GM18507 (cell line): ENCODE measurements at regions not wholly inside any gene's neighbourhood (a gene's known extent, or its start where the extent isn't known, plus 50 kb on each side); places are given as distances from the start of the nearest gene placed in this dataset.
"Not testable (repeated sequence)": the region's sequence is repeated elsewhere in the genome, so short reads cannot be mapped to it uniquely, and the experiment has no call there.

Experiments used
- DNase-seq: peaks from one replicate; pipeline ENCODE4 v3.0.0; 2011; ENCODE audit warnings: low read depth; ENCODE audit not compliant: insufficient read length; ENCODE audit errors: extremely low spot score
- FAIRE-seq: peaks from 2 replicates; lab custom pipeline; 2011; peaks lifted over from hg19 to GRCh38; lab: Jason Lieb, UNC

- DNase-seq (no peak), FAIRE-seq (peak; percentile 82)
Observed at GRCh38 chr1:81505831-81506230, 294.9 kb upstream of the ADGRL2 start.

DNA sequence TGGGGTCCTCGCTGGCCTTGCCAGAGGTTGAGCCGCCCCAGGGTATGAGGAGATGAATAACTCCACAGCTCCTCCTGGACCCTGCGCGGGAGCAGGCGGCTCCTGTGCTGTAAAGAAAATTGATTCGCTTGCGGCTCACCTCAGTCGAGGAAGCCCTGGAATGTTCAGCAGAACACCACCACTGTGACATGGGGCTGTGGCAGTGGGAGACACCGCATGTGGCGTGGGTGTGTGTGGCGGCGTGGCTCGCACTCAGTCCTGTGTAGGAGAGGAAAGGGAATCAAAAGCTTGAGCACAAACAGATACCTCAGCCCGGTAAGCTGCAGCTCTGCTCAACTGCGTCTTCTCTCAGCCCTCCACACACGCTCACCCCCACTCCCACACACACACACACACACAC is 295.9 kb upstream of the ADGRL2 start:
- not testable (repeated sequence) for FAIRE-seq, DNase-seq

DNA sequence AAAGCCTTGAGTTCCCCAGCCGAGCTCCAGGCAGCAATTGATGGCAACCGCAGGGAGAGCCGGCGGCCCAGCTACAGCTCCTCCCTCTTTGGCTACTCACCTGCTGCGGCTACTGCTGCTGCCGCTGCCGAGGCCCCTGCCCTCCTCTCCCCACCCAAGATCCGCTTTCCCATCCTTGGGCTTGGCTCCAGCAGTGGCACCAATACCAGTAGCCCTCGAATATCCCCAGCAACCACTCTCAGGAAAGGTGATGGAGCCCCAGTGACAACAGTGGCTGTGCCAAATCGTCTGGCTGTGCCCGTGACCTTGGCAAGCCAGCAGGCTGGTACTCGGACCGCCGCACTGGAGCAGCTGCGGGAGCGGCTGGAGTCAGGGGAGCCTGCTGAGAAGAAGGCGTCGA is 298.0 kb upstream of the ADGRL2 start:
- DNase-seq, FAIRE-seq: not testable (repeated sequence)

DNA sequence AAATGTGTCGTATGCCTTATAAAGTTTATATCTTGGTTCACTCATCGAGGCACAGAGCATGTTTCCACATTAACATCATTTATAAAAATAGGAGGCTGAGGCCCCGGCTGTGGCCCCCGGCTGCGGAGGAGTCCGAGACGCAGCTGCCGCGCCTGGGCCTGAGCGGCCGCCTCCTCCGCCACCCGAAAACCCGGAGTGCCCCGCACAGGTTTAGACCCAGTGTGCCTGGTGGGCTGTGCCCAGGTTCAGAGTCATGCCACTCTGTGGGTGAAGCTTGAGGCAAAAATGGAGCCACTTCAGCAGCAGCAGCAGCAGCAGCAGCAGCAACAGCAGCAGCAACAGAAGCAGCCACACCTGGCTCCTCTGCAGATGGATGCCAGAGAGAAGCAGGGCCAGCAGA is 299.2 kb upstream of the ADGRL2 start:
- DNase-seq, FAIRE-seq: not testable (repeated sequence)

- no peak for FAIRE-seq
- no peak for DNase-seq
Observed at GRCh38 chr1:81499487-81499886, 301.2 kb upstream of the ADGRL2 start.

GRCh38 chr1:81498471-81499462 is 302.0 kb upstream of the ADGRL2 start:
- DNase-seq, result no peak
- no peak for FAIRE-seq

DNA sequence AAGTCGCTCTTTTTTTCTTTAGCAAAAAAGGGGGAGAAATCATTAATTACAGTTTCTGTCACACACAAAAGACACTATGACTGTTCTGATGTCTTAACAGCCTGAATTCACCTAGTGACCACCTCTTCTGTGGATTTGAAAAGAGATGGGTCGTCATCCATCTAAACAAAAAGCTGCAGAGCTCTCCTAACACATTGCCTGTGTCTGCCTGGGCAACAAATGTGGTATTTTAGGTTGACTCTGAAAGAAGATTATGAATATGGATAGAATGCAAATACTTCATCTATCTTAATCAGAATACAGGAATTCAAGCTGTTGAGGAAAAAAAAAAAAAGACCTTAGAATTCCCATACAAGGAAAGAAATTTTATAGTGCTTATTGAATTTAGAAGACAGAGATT is 304.4 kb upstream of the ADGRL2 start:
- DNase-seq (no peak), FAIRE-seq (no peak)

GRCh38 chr1:81493102-81493869 is 307.4 kb upstream of the ADGRL2 start:
- FAIRE-seq (no peak), DNase-seq (no peak)

DNA sequence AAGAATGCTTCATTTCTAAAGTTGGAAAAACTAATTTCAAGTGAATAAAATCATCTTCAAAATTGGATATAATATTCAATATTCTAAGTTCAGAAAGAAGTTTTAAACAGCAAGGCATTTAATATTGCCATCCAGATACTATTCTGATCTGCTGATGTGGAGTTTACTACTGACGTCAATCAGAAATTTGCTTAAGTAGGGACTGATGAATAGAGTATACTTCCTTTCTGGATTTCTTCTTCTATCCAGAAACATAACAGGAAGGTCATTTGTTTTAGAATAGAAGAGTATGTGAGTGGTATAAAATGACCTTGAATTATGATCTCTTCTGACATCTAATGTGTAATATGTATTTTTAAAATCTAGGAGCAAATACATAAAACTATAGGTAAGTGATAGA is 308.1 kb upstream of the ADGRL2 start:
- DNase-seq (no peak), FAIRE-seq (no peak)

DNA sequence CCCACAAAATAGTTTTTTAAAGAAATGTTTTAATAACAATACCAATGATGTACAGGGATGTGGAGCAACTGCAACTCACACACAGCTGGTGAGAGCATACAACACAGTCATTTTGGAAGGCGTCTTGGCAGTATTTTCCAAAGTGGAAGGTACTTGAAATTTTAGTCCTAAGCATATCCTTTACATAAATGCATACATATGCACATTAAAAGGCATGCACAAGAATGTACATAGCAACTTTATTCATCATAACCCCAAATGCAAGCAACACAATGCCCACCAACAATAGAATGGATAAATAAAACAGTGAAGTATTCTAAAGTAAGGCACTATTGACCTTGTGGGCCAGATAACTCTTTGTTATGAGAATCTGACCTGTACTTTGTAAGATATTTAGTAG is 310.1 kb upstream of the ADGRL2 start:
- no peak for DNase-seq
- no peak for FAIRE-seq

DNA sequence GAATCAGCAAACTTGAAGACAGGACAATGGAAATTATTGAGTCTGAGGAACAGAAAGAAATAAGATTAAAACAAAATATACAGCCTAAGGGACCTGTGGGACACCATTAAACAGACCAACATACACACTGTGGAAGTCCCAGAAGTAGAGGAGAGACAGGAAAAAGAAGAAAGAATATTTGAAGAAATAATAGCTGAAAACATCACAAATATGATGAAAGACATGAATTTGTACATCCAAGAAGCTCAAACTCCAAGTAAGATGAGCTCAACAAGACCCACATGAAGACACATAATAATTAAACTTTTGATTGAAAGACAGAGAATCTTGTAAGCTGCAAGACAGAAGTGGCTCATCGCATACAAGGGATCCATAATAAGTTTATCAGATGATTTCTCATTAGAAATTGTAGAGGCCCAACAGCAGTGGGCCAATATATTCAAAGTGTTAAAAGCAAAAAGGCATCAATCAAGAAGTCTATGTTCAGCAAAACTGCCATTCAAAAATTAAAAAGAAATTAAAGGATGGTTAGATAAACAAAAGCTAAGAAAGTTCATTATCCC is 311.3 kb upstream of the ADGRL2 start:
- DNase-seq, result no peak
- no peak for FAIRE-seq

GRCh38 chr1:81484284-81484683 is 316.4 kb upstream of the ADGRL2 start:
- FAIRE-seq, result no peak
- no peak for DNase-seq

DNA sequence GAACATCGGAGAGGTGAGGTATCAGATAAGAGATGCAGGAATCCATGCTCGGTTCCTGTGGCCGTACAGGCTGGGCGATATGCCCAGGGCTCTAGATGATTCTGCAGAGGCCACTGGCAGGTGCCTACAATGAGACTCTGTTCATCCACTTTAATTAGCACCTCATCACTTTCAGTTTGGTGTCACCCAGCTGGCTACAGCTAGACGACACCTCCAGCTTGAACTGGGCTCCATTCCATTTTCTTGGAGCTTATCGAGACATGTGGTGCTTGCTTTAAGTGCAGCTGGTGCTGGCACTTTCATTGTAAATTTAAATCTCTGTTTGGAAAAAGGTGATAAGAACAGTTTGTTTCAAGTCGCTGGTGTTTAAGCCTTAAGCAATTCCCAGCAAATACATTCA is 322.5 kb upstream of the ADGRL2 start:
- DNase-seq, result no peak
- FAIRE-seq, result no peak

GRCh38 chr1:81477710-81478109 is 323.0 kb upstream of the ADGRL2 start:
- no peak for DNase-seq
- no peak for FAIRE-seq

DNA sequence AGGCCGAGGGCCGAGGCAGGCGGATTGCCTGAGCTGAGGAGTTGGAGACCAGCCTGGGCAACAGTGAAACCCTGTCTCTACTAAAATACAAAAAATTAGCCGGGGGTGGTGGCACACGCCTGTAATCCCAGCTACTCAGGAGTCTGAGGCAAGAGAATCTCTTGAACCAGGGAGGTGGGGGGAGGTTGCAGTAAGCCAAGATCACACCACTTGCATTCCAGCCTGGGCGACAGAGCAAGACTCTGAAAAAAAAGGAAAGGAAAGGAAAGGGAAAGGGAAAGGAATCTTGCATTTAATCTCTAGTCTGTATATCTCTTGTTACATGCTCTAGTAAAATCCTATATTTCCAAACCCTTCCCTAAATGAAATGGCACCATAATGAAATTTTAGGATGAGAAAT is 328.3 kb upstream of the ADGRL2 start:
- DNase-seq (no peak), FAIRE-seq (no peak)

GRCh38 chr1:81471255-81471654 is 329.5 kb upstream of the ADGRL2 start:
- DNase-seq (no peak), FAIRE-seq (no peak)

GRCh38 chr1:81470275-81470674 is 330.5 kb upstream of the ADGRL2 start:
- FAIRE-seq, result no peak

GRCh38 chr1:81467383-81467782 is 333.4 kb upstream of the ADGRL2 start:
- DNase-seq, result no peak
- no peak for FAIRE-seq

More at GRCh38 chr1:81470275-81470674, 330.5 kb upstream of the ADGRL2 start:
- DNase-seq, result no peak

GRCh38 chr1:81466961-81467360 is 333.8 kb upstream of the ADGRL2 start:
- FAIRE-seq (no peak), DNase-seq (no peak)
